ENCODE measurements at regions not wholly inside any gene's neighbourhood (a gene's known extent, or its start where the extent isn't known, plus 50 kb on each side); places are given as distances from the start of the nearest gene placed in this dataset.

- POLR2A ChIA-PET = interaction anchor here (0.6 kb wide), 1 partner anchor 474 kb away, joined by 3 read pairs; no protein-coding TSS in a partner anchor
- Mint-ChIP-seq H3K4me3 (ENCODE audit: unreplicated experiment) (no peak overlapping the region), H3K4me1 (ENCODE audit: insufficient read depth, unreplicated experiment) (peaks cover 23% of the 10 kb centered on the region), H3K27me3 (ENCODE audit: insufficient read depth, unreplicated experiment) (no peaks in the 10 kb centered on the region), H3K36me3 (ENCODE audit: insufficient read depth, unreplicated experiment) (no peaks in the 10 kb centered on the region), H3K27ac (ENCODE audit: low read depth, unreplicated experiment) (peak overlapping the region; percentile 95), H3K9me3 (ENCODE audit: unreplicated experiment) (no peaks in the 10 kb centered on the region)
- intact Hi-C loops (cut with micrococcal nuclease) = loop anchor here (5.0 to 10.0 kb wide), 2 partner anchors 293 to 794 kb away; no protein-coding TSS in a partner anchor
- TF ChIP-seq, protein P1, sequence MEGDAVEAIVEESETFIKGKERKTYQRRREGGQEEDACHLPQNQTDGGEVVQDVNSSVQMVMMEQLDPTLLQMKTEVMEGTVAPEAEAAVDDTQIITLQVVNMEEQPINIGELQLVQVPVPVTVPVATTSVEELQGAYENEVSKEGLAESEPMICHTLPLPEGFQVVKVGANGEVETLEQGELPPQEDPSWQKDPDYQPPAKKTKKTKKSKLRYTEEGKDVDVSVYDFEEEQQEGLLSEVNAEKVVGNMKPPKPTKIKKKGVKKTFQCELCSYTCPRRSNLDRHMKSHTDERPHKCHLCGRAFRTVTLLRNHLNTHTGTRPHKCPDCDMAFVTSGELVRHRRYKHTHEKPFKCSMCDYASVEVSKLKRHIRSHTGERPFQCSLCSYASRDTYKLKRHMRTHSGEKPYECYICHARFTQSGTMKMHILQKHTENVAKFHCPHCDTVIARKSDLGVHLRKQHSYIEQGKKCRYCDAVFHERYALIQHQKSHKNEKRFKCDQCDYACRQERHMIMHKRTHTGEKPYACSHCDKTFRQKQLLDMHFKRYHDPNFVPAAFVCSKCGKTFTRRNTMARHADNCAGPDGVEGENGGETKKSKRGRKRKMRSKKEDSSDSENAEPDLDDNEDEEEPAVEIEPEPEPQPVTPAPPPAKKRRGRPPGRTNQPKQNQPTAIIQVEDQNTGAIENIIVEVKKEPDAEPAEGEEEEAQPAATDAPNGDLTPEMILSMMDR (IDR thresholded peaks at IDR 0.05; ENCODE audit: unreplicated experiment) = no peak
- DNase-seq (ENCODE audit: unreplicated experiment) = no peak
- no TSS peak for BruUV-seq (replicated peaks)
- CTCF ChIA-PET = interaction anchor here (0.5 to 6.1 kb wide), 10 partner anchors 9 to 1098 kb away, joined by 3 to 124 read pairs (median 7); no protein-coding TSS in a partner anchor
Measured at GRCh38 chr6:88491266-88491880, 325.2 kb upstream of the CNR1 start.

DNA sequence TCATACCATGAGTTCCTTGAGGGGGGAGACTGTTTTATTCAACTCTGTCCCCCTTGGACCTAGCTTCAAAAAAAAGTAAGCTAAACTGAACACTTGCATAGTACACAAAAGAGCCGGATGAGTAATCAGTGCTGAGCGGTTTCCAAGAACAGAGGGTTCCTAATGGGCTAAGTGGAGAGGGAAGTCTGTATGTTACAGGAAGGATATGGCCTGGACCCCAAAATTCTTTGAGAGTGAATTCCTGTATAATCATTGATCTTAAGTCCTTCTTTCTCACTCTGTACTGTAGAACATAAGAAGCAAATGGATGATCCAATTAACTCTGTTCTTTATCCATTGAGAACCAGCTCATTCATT, 324.7 kb upstream of the CNR1 start:
- Mint-ChIP-seq H3K36me3 (ENCODE audit: insufficient read depth, unreplicated experiment) (no peaks in the 10 kb centered on the region), H3K4me1 (ENCODE audit: insufficient read depth, unreplicated experiment) (peaks cover 23% of the 10 kb centered on the region), H3K27me3 (ENCODE audit: insufficient read depth, unreplicated experiment) (no peaks in the 10 kb centered on the region), H3K27ac (ENCODE audit: low read depth, unreplicated experiment) (peak overlapping the region; percentile 7), H3K4me3 (ENCODE audit: unreplicated experiment) (no peak overlapping the region), H3K9me3 (ENCODE audit: unreplicated experiment) (no peaks in the 10 kb centered on the region)
- peak; percentile 63 for DNase-seq (ENCODE audit: unreplicated experiment)
- ChIA-PET POLR2A (interaction anchor here (0.6 kb wide), 1 partner anchor 474 kb away, joined by 3 read pairs; no protein-coding TSS in a partner anchor), CTCF (interaction anchor here (0.5 to 6.1 kb wide), 11 partner anchors 10 to 1098 kb away, joined by 3 to 124 read pairs (median 4); no protein-coding TSS in a partner anchor)
- TF ChIP-seq, protein P1 (IDR thresholded peaks at IDR 0.05; ENCODE audit: unreplicated experiment) = no peak
- intact Hi-C loops (cut with micrococcal nuclease) = loop anchor here (5.0 to 10.0 kb wide), 2 partner anchors 294 to 794 kb away; no protein-coding TSS in a partner anchor
- BruUV-seq (replicated peaks) = no TSS peak

DNA sequence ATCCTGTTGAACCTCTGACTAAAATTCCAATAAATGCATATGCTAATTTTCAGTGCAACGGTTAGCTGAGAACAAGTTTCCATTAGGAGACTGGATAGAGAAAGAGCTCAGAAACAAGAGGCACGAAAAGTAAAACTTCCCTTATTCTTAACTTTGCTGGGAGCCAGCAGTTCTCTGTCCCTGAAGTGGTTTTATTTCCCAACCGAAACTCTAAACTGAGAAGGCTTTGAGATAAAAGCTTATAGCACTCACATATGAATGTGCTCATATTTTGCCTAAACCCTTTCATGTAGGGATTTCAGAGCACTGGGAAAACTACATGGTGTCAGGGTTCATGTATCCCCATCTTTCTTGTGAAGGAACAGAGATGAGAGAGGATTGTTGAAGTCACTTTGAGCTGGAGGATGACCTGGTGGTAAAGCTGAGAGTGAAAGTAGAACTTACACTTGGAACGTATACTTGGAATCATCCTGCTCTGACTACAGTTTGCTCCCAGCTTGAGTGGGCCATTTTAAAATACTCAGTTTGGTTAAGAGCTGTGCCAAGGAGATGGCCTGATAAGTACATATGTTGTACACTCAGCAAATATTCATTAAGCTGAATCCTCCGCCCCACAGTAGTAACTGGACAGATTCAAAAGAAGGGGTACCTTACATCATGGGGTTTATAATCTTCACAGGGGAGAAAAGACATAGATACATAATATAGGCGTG, 324.2 kb upstream of the CNR1 start:
- intact Hi-C loops (cut with micrococcal nuclease) = loop anchor here (5.0 to 10.0 kb wide), 2 partner anchors 294 to 793 kb away; no protein-coding TSS in a partner anchor
- CTCF ChIA-PET = interaction anchor here (0.5 to 6.1 kb wide), 16 partner anchors 11 to 1425 kb away, joined by 3 to 124 read pairs (median 3); no protein-coding TSS in a partner anchor
- H3K4me1 Mint-ChIP-seq (ENCODE audit: insufficient read depth, unreplicated experiment) = peaks cover 23% of the 10 kb centered on the region

More for the DNA sequence above, 324.2 kb upstream of the CNR1 start:
- Mint-ChIP-seq H3K4me3 (ENCODE audit: unreplicated experiment) (no peak overlapping the region), H3K27me3 (ENCODE audit: insufficient read depth, unreplicated experiment) (no peaks in the 10 kb centered on the region), H3K9me3 (ENCODE audit: unreplicated experiment) (no peaks in the 10 kb centered on the region), H3K27ac (ENCODE audit: low read depth, unreplicated experiment) (peak overlapping the region; percentile 7), H3K36me3 (ENCODE audit: insufficient read depth, unreplicated experiment) (no peaks in the 10 kb centered on the region)
- TF ChIP-seq, protein P1 (IDR thresholded peaks at IDR 0.05; ENCODE audit: unreplicated experiment) = no peak
- BruUV-seq (replicated peaks) = no TSS peak
- POLR2A ChIA-PET = no interaction called here
- peak; percentile 1 for DNase-seq (ENCODE audit: unreplicated experiment)
